Right atrium auricular region (tissue), 2 donors: ENCODE measurements at regions not wholly inside any gene's neighbourhood (a gene's known extent, or its start where the extent isn't known, plus 50 kb on each side); places are given as distances from the start of the nearest gene placed in this dataset.
A peak's percentile ranks its signal among the peaks of the same experiment; 100 is the strongest.
"Not testable (repeated sequence)": the region's sequence is repeated elsewhere in the genome, so short reads cannot be mapped to it uniquely, and the experiment has no call there.

Experiments
- DNase-seq: peaks from one replicate; pipeline ENCODE4 v3.0.0-alpha.2; 2019; ENCODE audit warnings: low spot score
- H3K27ac ChIP-seq, 2 donors: fragments of 200-600 bp; sonication (generic); 1 replicate in 1 of 2; 2 replicates in 1 of 2; pipeline ENCODE4 v1.5.1; 2016 to 2019
- H3K27me3 ChIP-seq, 2 donors: fragments of 200-600 bp; sonication (generic); one replicate each; pipeline versions ENCODE4 v1.5.1 to v1.6.0; 2017 to 2019
- H3K36me3 ChIP-seq: fragments of 200-600 bp; sonication (generic); one replicate; pipeline ENCODE4 v1.5.1; 2016
- H3K4me1 ChIP-seq, 2 donors: fragments of 200-600 bp; sonication (generic); one replicate each; pipeline versions ENCODE4 v1.5.1 to v1.6.0; 2017 to 2019
- H3K4me3 ChIP-seq, 2 donors: fragments of 200-600 bp; sonication (generic); 1 replicate in 1 of 2; 2 replicates in 1 of 2; pipeline ENCODE4 v1.5.1; 2017 to 2019; ENCODE audit warnings: mild to moderate bottlenecking in 1 of 2, moderate library complexity in 1 of 2
- H3K9me3 ChIP-seq, 2 donors: fragments of 200-600 bp; sonication (generic); one replicate each; pipeline ENCODE4 v1.5.1; 2019
- TF ChIP-seq, protein P1 (sequence below), 2 donors: fragments of 200-600 bp; sonication (generic); IDR thresholded peaks; one replicate each; pipeline ENCODE4 v1.5.1; 2019; ENCODE audit warnings: antibody characterized with exemption in 2 of 2

GRCh38 chr18:24616653-24617052 is 156.2 kb downstream of the HRH4 start:
- Histone ChIP-seq H3K9me3 (no peaks in the 10 kb centered on the region), H3K4me3 (no peak overlapping the region), H3K4me1 (no peaks in the 10 kb centered on the region), H3K27me3 (no peaks in the 10 kb centered on the region), H3K36me3 (no peaks in the 10 kb centered on the region), H3K27ac (no peak overlapping the region)
- no peak for DNase-seq
- TF ChIP-seq, protein P1, sequence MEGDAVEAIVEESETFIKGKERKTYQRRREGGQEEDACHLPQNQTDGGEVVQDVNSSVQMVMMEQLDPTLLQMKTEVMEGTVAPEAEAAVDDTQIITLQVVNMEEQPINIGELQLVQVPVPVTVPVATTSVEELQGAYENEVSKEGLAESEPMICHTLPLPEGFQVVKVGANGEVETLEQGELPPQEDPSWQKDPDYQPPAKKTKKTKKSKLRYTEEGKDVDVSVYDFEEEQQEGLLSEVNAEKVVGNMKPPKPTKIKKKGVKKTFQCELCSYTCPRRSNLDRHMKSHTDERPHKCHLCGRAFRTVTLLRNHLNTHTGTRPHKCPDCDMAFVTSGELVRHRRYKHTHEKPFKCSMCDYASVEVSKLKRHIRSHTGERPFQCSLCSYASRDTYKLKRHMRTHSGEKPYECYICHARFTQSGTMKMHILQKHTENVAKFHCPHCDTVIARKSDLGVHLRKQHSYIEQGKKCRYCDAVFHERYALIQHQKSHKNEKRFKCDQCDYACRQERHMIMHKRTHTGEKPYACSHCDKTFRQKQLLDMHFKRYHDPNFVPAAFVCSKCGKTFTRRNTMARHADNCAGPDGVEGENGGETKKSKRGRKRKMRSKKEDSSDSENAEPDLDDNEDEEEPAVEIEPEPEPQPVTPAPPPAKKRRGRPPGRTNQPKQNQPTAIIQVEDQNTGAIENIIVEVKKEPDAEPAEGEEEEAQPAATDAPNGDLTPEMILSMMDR (IDR thresholded peaks at IDR 0.05), result no peak

- not testable (repeated sequence) for H3K27me3 ChIP-seq, H3K4me3 ChIP-seq, H3K9me3 ChIP-seq, H3K36me3 ChIP-seq, H3K27ac ChIP-seq, DNase-seq
- H3K4me1 ChIP-seq, result peaks cover 0 to 20% of the 10 kb centered on the region in 2 donors
These were observed 164.0 kb downstream of the HRH4 start for GRCh38 chr18:24624421-24624820.

DNA sequence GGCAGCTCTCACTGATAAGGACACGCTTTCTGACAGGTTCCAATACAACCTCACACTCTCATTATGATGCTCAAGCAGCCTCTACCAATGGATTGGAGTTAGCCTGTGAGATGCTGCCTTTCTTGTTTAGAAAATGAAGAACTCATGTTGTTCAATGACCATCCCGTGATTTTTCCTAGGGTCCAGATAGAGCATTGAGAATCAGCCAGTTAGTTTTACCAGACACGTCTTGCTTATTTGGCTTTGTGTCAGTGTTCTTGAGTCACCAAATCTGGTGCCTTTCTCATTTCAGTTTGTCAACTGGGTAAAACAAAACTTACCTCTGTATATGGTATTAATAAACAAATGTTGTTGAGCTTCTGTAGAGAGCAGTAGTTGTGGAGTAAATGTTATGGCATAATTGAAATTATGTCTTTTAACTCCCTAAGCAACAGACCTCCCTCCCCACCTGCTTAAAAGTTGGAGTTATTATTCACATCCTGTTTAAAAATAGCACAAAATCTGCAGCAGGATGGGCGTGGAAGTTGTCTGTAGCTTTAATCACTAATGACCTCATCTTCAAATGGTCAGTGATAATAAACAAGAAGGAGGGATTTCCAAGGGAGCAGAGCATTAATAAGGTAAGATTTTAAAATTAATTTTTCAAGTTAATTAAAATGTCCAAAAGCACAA is 167.3 kb downstream of the HRH4 start:
- DNase-seq, result no peak
- Histone ChIP-seq H3K4me1 (peaks cover 0 to 49% of the 10 kb centered on the region in 2 donors), H3K4me3 (no peak overlapping the region), H3K27ac (peak overlapping the region; percentile 9 to 12), H3K36me3 (no peaks in the 10 kb centered on the region), H3K27me3 (no peaks in the 10 kb centered on the region), H3K9me3 (no peaks in the 10 kb centered on the region)
- TF ChIP-seq, protein P1 (IDR thresholded peaks at IDR 0.05), result no peak

- Histone ChIP-seq H3K27ac (peak overlapping the region in 1 of 2 donors; percentile 12), H3K9me3 (no peaks in the 10 kb centered on the region), H3K36me3 (no peaks in the 10 kb centered on the region), H3K27me3 (no peaks in the 10 kb centered on the region), H3K4me3 (no peak overlapping the region), H3K4me1 (peaks cover 0 to 49% of the 10 kb centered on the region in 2 donors)
- no peak for DNase-seq
- TF ChIP-seq, protein P1 (IDR thresholded peaks at IDR 0.05), result no peak
These were observed 167.9 kb downstream of the HRH4 start for GRCh38 chr18:24628326-24628725.

- Histone ChIP-seq H3K4me1 (peaks cover 0 to 49% of the 10 kb centered on the region in 2 donors), H3K27me3 (no peaks in the 10 kb centered on the region), H3K36me3 (no peaks in the 10 kb centered on the region), H3K27ac (peak overlapping the region in 1 of 2 donors; percentile 51), H3K9me3 (no peaks in the 10 kb centered on the region), H3K4me3 (no peak overlapping the region)
- DNase-seq, result no peak
- TF ChIP-seq, protein P1 (IDR thresholded peaks at IDR 0.05), result no peak
These were observed 169.5 kb downstream of the HRH4 start for GRCh38 chr18:24629921-24630320.

GRCh38 chr18:24630346-24630880 is 170.0 kb downstream of the HRH4 start:
- H3K4me1 ChIP-seq, result peaks cover 0 to 49% of the 10 kb centered on the region in 2 donors
- TF ChIP-seq, protein P1 (IDR thresholded peaks at IDR 0.05), result no peak

More at GRCh38 chr18:24630346-24630880, 170.0 kb downstream of the HRH4 start:
- no peak for DNase-seq
- H3K4me3 ChIP-seq, result no peak overlapping the region
- H3K9me3 ChIP-seq, result no peaks in the 10 kb centered on the region
- H3K27ac ChIP-seq, result peak overlapping the region; percentile 2 to 51
- H3K27me3 ChIP-seq, result no peaks in the 10 kb centered on the region
- no peaks in the 10 kb centered on the region for H3K36me3 ChIP-seq
